Activated naive CD4-positive, alpha-beta T cell treated with anti-CD3 and anti-CD28 coated beads for 36 hours (primary cell): ENCODE measurements at regions not wholly inside any gene's neighbourhood (a gene's known extent, or its start where the extent isn't known, plus 50 kb on each side); places are given as distances from the start of the nearest gene placed in this dataset.

Experiments used
- CTCF ChIA-PET: fragments of 350-600 bp; sonication (Branson Sonifier 250); formaldehyde crosslinking; loops from one replicate; lab custom pipeline; 2021; ENCODE audit warnings: antibody characterized with exemption; lab: Charles Lee
- DNase-seq: peaks from one replicate; pipeline ENCODE4 v3.0.0-alpha.2; 2020
- H3K27ac Mint-ChIP-seq: one replicate; pipeline ENCODE4 v1.8.0; 2021; ENCODE audit warnings: mild to moderate bottlenecking, mixed read lengths
- H3K27me3 Mint-ChIP-seq: one replicate; pipeline ENCODE4 v1.8.0; 2021; ENCODE audit warnings: low read depth, mixed read lengths
- H3K36me3 Mint-ChIP-seq: one replicate; pipeline ENCODE4 v1.8.0; 2021; ENCODE audit warnings: low read depth, mixed read lengths
- H3K4me1 Mint-ChIP-seq: one replicate; pipeline ENCODE4 v1.8.0; 2021; ENCODE audit warnings: low read depth, mixed read lengths
- H3K4me3 Mint-ChIP-seq: one replicate; pipeline ENCODE4 v1.8.0; 2021; ENCODE audit warnings: mild to moderate bottlenecking, moderate library complexity, mixed read lengths
- H3K9me3 Mint-ChIP-seq: one replicate; pipeline ENCODE4 v1.8.0; 2021; ENCODE audit warnings: mixed read lengths
- intact Hi-C: fragments of 100-400 bp; cut with micrococcal nuclease; formaldehyde crosslinking; loops from one replicate; pipeline ENCODE4 v1.15.1; 2023

DNA sequence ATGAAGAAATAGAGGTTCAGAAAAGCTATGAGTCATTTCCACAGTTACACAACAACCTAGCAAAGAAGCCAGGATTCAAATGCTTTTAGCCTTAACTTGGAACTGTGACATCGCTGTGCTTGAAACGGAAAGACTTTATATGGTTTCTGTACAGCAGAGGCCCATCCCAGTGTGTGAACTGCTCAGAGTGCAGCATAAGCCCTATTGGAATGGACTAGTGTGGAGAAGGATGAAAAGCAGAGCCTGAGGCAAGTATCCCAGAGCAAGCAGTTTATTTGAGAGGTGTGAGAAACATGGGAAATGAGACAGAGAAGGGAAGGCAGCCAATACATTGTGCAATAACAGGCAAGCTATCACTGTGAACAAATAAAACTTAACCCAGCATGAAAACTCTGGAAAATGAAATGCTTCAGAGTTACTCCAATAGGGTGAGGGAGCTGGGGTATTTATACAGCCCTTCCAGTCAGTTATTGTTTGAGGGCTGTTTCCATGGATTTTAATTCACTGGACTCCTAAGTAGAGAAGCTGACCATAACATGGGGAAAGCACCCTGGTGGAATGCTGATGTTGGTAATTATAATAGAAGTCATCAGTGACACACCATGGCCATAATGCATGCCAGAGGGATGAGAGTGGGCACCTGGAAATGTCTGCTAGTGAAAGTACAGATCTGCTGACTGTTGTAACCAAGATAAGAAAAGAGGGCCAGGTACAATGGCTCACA is 254.0 kb upstream of the POU3F3 start:
- CTCF ChIA-PET = interaction anchor here (0.6 kb wide), 1 partner anchor 1221 kb away, joined by 3 read pairs; no protein-coding TSS in a partner anchor
- H3K4me1 Mint-ChIP-seq = no peaks in the 10 kb centered on the region
- H3K27ac Mint-ChIP-seq = no peak overlapping the region
- H3K4me3 Mint-ChIP-seq = no peak overlapping the region
- H3K36me3 Mint-ChIP-seq = no peaks in the 10 kb centered on the region
- peaks cover 8% of the 10 kb centered on the region for H3K27me3 Mint-ChIP-seq
- intact Hi-C loops = no loop called here
- DNase-seq = no peak
- H3K9me3 Mint-ChIP-seq = peaks cover 1% of the 10 kb centered on the region

DNA sequence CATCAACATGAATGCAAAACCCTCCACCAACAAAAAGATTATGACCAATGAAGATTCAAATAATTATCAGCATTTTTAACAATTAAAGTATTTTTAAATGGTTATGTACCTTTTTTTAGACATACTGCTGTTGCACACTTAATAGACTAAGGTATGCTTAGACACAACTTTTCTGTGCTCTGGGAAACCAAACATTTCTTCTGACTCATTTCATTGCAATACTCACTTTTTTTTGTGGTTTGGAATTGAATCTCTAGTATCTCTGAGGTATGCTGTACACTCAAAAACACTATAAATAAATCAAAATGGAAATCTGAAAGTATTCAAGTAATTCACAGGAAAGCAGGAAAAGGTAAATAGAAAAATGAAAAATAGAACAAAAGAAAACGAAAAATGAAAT is 247.9 kb upstream of the POU3F3 start:
- H3K36me3 Mint-ChIP-seq = no peaks in the 10 kb centered on the region
- H3K4me1 Mint-ChIP-seq = no peaks in the 10 kb centered on the region
- H3K27ac Mint-ChIP-seq = no peak overlapping the region
- peaks cover 3% of the 10 kb centered on the region for H3K9me3 Mint-ChIP-seq
- H3K27me3 Mint-ChIP-seq = no peaks in the 10 kb centered on the region
- intact Hi-C loops = no loop called here
- CTCF ChIA-PET = no interaction called here
- DNase-seq = no peak
- H3K4me3 Mint-ChIP-seq = no peak overlapping the region

DNA sequence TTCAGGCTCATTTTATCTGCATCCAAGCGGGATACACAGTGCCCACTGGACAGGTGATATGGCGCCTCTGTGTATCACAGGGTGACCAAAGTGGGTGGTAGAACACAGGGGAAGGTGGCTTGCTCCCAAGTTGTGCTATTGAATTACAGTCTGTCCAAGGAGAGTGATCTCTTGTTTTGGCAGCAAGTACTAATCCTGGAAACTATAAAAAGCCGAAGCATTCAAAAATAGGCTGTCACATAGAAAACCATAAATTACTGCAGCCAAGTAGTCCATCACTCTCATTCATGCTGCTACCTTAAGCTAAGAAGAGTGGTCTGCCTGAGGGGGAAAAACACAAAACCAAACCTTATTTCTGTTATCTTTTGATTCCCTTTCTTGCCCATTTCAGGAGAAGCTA is 237.1 kb upstream of the POU3F3 start:
- CTCF ChIA-PET = no interaction called here
- H3K4me3 Mint-ChIP-seq = no peak overlapping the region
- H3K9me3 Mint-ChIP-seq = no peaks in the 10 kb centered on the region
- no peaks in the 10 kb centered on the region for H3K4me1 Mint-ChIP-seq
- no peak overlapping the region for H3K27ac Mint-ChIP-seq
- intact Hi-C loops = no loop called here
- H3K27me3 Mint-ChIP-seq = peaks cover 3% of the 10 kb centered on the region
- no peaks in the 10 kb centered on the region for H3K36me3 Mint-ChIP-seq
- DNase-seq = no peak

DNA sequence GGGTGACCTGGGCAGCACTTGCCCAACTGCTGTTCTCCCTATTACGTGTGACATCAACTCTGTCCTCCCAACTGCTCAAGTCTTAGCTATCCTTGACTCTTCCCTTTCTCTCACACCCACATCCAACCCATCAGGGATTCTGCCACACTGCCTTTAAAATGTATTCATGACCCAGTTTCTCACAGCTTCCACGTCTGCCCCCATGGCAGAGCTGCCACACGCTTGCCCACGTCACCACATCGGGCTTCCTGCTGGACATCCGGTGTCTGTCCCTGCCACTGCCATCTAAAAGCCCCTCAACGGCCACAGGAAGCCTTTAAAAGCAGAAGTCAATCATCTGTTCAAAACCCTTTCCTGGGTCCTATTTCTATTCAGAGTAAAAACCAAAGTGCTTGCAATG is 233.1 kb upstream of the POU3F3 start:
- H3K4me1 Mint-ChIP-seq = no peaks in the 10 kb centered on the region
- DNase-seq = no peak
- peaks cover 11% of the 10 kb centered on the region for H3K9me3 Mint-ChIP-seq
- H3K27ac Mint-ChIP-seq = no peak overlapping the region
- intact Hi-C loops = no loop called here
- CTCF ChIA-PET = no interaction called here
- H3K4me3 Mint-ChIP-seq = no peak overlapping the region
- H3K36me3 Mint-ChIP-seq = no peaks in the 10 kb centered on the region
- peaks cover 3% of the 10 kb centered on the region for H3K27me3 Mint-ChIP-seq

DNA sequence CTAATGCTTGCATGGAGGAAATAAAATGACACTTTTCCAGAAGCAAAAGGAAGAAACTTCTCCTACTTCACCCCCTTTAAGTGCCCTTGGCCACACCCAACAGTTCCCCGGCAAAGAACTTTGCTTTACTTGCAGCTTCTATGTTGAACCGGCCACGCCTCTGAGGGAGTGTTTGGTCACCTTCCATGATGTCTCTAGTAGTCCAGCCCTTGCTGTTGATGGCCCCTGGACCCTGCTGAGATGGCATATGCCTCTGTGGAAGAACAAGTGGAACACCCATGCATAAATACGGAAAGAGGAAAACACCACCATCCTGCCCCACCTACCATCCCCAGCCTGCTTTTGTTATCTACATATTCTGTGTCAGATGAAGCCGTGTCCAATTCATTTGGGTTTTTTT is 218.3 kb upstream of the POU3F3 start:
- intact Hi-C loops = no loop called here
- CTCF ChIA-PET = no interaction called here
- no peak for DNase-seq
- Mint-ChIP-seq H3K4me3 (no peak overlapping the region), H3K27ac (no peak overlapping the region), H3K27me3 (no peaks in the 10 kb centered on the region), H3K9me3 (no peaks in the 10 kb centered on the region), H3K36me3 (peaks cover 2% of the 10 kb centered on the region), H3K4me1 (no peaks in the 10 kb centered on the region)

DNA sequence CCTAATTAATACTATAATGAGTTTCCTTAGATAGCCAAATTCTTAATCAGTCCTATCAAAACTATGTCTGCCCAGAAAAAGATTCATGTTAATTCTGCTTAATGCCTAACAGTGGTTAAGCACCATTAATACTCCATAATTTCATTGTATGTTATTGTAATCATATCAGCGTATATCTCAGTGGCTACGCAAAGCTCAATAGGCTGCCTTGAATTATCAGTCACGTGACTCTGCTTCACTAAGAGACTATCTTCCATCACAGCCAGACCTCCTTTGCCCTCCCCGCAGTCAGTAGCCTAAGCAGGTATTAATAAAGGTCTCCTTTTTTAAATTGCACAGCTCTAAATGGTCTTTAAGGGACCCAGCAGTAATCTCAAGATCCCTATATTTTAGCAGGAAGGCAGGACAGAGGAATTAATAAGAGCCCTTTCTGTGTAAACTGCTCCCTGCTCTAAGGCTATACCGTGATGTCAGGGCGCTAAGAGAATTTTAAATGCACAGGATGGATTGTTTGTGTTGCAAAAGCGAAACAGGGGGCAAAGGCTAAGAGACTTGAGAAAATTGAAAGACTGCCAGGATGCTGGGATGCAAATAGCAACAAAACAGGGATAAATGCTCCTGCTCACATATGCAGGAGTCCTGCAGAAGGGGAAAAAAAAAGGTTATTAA is 215.6 kb upstream of the POU3F3 start:
- intact Hi-C loops = no loop called here
- no peaks in the 10 kb centered on the region for H3K4me1 Mint-ChIP-seq
- H3K36me3 Mint-ChIP-seq = peaks cover 2% of the 10 kb centered on the region
- no peaks in the 10 kb centered on the region for H3K9me3 Mint-ChIP-seq
- no peak for DNase-seq
- H3K27ac Mint-ChIP-seq = no peak overlapping the region
- no peak overlapping the region for H3K4me3 Mint-ChIP-seq
- H3K27me3 Mint-ChIP-seq = no peaks in the 10 kb centered on the region
- CTCF ChIA-PET = no interaction called here

DNA sequence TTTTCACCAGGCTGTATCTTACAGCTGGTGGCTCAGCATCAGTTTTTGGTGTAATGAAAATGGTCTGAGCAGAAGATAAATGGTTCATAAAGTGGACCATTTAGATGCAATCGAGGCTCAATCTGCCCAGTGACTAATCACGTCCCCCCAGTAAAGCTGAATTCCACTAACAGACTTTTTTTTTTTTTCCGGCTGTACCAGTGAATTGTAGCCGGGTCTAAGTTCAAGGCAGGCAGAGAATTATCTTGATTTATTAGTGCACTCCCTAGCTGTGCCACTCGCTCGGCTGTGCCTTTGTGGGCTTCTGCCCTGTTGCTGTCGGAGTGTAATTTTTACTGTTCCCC is 215.1 kb upstream of the POU3F3 start:
- peaks cover 2% of the 10 kb centered on the region for H3K36me3 Mint-ChIP-seq
- DNase-seq = no peak
- H3K4me1 Mint-ChIP-seq = no peaks in the 10 kb centered on the region
- no peaks in the 10 kb centered on the region for H3K9me3 Mint-ChIP-seq
- no peak overlapping the region for H3K4me3 Mint-ChIP-seq
- CTCF ChIA-PET = no interaction called here
- intact Hi-C loops = no loop called here
- no peaks in the 10 kb centered on the region for H3K27me3 Mint-ChIP-seq
- no peak overlapping the region for H3K27ac Mint-ChIP-seq

DNA sequence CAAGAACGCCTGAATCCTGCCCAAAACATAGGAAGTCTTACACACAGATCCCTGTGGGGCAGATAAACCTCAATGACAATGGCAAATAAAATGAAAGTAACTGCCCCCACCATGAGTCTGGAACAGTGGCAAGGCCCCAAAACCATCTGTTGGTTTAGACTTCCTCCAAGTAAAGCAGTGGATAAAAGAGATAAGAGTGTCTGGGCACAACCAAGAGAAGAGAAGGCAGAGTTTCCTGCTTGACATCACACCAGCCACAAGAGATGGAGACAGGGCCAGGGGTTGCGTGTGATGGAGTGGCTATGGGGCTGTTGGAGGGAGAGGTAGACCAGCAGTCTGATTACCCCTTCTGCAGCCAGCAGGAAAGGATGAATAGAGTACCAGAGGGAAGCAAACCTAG is 212.1 kb upstream of the POU3F3 start:
- no peaks in the 10 kb centered on the region for H3K36me3 Mint-ChIP-seq
- H3K4me3 Mint-ChIP-seq = no peak overlapping the region
- DNase-seq = no peak
- CTCF ChIA-PET = no interaction called here
- no peaks in the 10 kb centered on the region for H3K4me1 Mint-ChIP-seq
- no peaks in the 10 kb centered on the region for H3K9me3 Mint-ChIP-seq
- H3K27ac Mint-ChIP-seq = no peak overlapping the region
- intact Hi-C loops = no loop called here
- H3K27me3 Mint-ChIP-seq = no peaks in the 10 kb centered on the region

DNA sequence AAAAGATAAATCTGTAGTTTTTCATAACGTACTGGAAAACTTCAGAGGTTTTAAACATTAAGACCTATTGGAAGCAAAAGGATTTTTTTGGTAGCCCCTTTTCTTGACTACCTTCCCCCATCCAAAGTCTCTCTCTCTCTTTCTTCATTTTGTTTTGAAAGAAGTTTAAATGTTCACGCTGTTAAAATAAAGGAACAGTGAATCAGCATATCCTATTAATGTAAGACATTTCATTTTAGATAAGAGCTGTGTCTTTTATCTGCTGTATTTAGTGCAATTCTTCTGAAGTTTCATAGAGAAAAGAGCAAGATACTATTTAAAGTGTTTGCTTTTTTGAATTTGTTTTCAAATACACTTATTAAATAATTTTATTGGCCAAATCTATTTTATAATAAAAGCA is 205.5 kb upstream of the POU3F3 start:
- Mint-ChIP-seq H3K36me3 (no peaks in the 10 kb centered on the region), H3K9me3 (peaks cover 3% of the 10 kb centered on the region), H3K27ac (no peak overlapping the region), H3K4me1 (no peaks in the 10 kb centered on the region), H3K4me3 (no peak overlapping the region), H3K27me3 (no peaks in the 10 kb centered on the region)
- intact Hi-C loops = no loop called here
- DNase-seq = no peak
- CTCF ChIA-PET = no interaction called here

DNA sequence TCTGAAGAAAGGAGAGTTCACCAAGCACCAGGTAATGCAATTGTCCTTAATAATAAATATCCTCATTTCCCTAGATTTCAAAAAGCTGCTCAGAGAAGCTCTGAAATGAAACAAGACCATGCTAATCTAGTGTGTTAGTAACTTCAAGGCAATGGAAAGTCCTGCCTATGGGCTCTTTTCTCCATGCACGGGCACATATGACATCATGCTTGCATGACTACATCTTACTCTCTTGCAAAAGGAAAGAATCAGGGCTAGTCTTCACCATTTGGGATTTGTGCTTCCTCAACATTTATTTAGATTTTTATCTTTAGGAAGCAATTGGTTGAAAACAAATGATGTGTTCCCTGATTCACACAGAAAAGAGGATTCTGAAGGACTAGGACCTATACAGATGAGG is 204.0 kb upstream of the POU3F3 start:
- Mint-ChIP-seq H3K27ac (no peak overlapping the region), H3K27me3 (peaks cover 7% of the 10 kb centered on the region), H3K4me1 (no peaks in the 10 kb centered on the region), H3K36me3 (no peaks in the 10 kb centered on the region), H3K9me3 (peaks cover 3% of the 10 kb centered on the region), H3K4me3 (no peak overlapping the region)
- CTCF ChIA-PET = no interaction called here
- intact Hi-C loops = no loop called here
- no peak for DNase-seq

DNA sequence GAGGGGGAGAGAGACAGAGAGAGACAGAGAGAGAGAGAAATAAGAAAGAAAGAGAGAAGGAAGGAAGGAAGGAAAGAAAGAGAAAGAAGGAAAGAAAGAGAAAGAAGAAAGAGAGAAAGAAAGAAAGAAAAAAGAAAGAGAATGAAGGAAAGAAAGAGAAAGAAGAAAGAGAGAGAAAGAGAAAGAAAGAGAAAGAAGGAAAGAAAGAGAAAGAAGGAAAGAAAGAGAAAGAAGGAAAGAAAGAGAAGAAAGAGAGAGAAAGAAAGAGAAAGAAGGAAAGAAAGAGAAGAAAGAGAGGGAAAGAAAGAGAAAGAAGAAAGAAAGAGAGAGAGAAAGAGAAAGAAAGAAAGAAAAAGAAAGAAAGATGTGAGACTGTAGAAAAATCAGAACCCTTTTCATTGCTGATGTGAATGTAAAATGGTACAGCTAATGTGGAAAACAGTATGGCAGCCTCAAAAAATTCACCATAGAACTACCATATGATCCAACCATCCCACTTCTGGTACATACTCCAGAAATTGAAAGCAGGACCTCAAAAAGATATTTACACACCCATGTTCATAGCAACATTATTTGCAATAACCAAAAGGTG is 203.4 kb upstream of the POU3F3 start:
- Mint-ChIP-seq H3K4me1 (no peaks in the 10 kb centered on the region), H3K27me3 (peaks cover 14% of the 10 kb centered on the region), H3K27ac (no peak overlapping the region), H3K36me3 (no peaks in the 10 kb centered on the region), H3K4me3 (no peak overlapping the region), H3K9me3 (peaks cover 3% of the 10 kb centered on the region)
- CTCF ChIA-PET = no interaction called here
- intact Hi-C loops = no loop called here
- DNase-seq = no peak

DNA sequence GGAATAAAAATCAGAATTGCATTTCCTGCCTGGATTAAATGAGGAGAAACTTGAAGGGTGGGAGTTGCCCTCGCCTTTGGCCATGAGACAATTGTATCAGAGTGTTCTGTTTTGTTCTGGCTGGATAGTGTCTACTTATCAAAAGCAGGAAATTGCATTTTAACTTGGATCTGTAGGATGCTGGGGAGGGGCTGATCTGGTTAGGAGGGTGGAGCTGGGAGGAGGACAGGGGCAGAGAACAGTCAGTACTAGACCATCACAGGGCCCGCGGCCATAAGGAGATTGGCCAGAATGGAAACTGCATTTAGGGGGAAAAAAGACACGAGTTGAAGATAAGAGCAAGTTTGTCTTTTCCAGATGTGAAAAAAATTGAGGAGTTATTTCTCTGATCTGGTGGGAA is 199.1 kb upstream of the POU3F3 start:
- CTCF ChIA-PET = no interaction called here
- DNase-seq = no peak
- Mint-ChIP-seq H3K27ac (no peak overlapping the region), H3K4me1 (peaks cover 3% of the 10 kb centered on the region), H3K27me3 (peaks cover 32% of the 10 kb centered on the region), H3K9me3 (peaks cover 3% of the 10 kb centered on the region), H3K36me3 (no peaks in the 10 kb centered on the region), H3K4me3 (no peak overlapping the region)
- intact Hi-C loops = no loop called here

DNA sequence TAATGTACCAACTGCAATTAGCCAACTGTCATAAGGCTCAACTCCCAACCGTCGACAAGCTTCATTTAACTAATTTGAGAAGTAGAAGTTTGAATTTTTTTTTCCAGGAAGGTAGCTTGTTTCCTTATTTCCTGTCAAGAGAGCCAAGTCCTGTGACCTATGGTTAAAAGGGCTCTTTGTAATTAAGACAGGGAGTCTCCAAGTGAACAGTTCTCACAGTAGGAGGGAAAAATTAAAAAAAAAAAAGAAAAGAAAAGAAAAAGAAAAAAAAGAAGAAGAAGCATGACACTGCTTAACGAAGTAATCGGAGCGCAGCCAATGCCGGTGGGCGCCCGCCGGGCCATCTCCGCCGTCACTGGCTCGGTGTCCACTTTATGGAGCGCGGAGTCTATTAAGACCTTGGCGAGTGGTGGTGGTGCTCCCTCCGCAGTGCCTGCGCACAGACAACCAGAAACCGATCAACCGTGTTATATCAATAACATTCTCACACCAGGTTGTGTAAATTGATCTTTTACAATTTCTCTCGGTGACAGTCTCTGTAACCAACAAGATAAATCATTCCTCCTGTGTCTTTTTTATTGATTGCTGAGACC is 197.2 kb upstream of the POU3F3 start:
- intact Hi-C loops = no loop called here
- CTCF ChIA-PET = interaction anchor here (0.7 kb wide), 1 partner anchor 9 kb away, joined by 3 read pairs; no protein-coding TSS in a partner anchor
- no peak overlapping the region for H3K27ac Mint-ChIP-seq
- H3K36me3 Mint-ChIP-seq = no peaks in the 10 kb centered on the region
- H3K9me3 Mint-ChIP-seq = no peaks in the 10 kb centered on the region
- peaks cover 3% of the 10 kb centered on the region for H3K4me1 Mint-ChIP-seq
- no peak overlapping the region for H3K4me3 Mint-ChIP-seq
- DNase-seq = no peak
- peaks cover 38% of the 10 kb centered on the region for H3K27me3 Mint-ChIP-seq
